Ovary (tissue), 3 donors: ENCODE measurements at regions not wholly inside any gene's neighbourhood (a gene's known extent, or its start where the extent isn't known, plus 50 kb on each side); places are given as distances from the start of the nearest gene placed in this dataset.

ENCODE experiments used
- POLR2A ChIP-seq: fragments of 450-650 bp; IDR thresholded peaks from one replicate; pipeline ENCODE4 v1.6.1; 2017; ENCODE audit warnings: antibody characterized with exemption, mild to moderate bottlenecking, moderate library complexity
- TF ChIP-seq, protein P1 (sequence below), 3 donors: fragments of 450-650 bp in 2 of 3; fragments of 200-600 bp in 1 of 3; IDR thresholded peaks; one replicate each; pipeline versions ENCODE4 v1.5.1 to v1.8.0; 2016 to 2022; ENCODE audit warnings: antibody characterized with exemption in 3 of 3, mild to moderate bottlenecking in 1 of 3
- donor health status: DM: no; HTN: no; CAD: no.

DNA sequence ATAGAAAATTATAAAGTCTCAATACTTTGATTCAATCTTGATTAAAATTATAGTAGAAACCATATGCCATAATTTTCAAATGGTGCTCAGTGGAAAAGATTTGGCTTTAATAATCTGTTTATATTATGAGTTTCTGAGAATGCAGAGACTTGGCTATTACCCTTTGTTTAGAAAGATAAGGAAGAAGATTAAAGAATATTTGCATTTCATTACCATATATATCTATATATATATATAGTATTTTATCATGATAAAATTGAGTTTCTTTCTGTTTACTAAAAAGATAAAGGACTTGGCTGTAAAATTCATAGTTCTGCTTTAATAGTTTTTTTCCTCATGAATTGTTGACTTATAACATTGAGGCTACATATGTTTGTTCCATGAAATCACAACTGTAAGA lies 679.3 kb upstream of the MAP3K7 start:
- TF ChIP-seq, protein P1, sequence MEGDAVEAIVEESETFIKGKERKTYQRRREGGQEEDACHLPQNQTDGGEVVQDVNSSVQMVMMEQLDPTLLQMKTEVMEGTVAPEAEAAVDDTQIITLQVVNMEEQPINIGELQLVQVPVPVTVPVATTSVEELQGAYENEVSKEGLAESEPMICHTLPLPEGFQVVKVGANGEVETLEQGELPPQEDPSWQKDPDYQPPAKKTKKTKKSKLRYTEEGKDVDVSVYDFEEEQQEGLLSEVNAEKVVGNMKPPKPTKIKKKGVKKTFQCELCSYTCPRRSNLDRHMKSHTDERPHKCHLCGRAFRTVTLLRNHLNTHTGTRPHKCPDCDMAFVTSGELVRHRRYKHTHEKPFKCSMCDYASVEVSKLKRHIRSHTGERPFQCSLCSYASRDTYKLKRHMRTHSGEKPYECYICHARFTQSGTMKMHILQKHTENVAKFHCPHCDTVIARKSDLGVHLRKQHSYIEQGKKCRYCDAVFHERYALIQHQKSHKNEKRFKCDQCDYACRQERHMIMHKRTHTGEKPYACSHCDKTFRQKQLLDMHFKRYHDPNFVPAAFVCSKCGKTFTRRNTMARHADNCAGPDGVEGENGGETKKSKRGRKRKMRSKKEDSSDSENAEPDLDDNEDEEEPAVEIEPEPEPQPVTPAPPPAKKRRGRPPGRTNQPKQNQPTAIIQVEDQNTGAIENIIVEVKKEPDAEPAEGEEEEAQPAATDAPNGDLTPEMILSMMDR (IDR thresholded peaks at IDR 0.05): no peak
- no peak for TF ChIP-seq POLR2A
